ENCODE measurements at regions not wholly inside any gene's neighbourhood (a gene's known extent, or its start where the extent isn't known, plus 50 kb on each side); places are given as distances from the start of the nearest gene placed in this dataset.
"Not testable (repeated sequence)": the region's sequence is repeated elsewhere in the genome, so short reads cannot be mapped to it uniquely, and the experiment has no call there.

GRCh38 chr9:85792057-85792456 lies 50.3 kb upstream of the AGTPBP1 start:
- H3K27me3 ChIP-seq (ENCODE audit: insufficient read depth, poor library complexity, severe bottlenecking); H3K9me3 ChIP-seq (ENCODE audit: severe bottlenecking); H3K27ac ChIP-seq (ENCODE audit: poor library complexity, severe bottlenecking); H3K4me1 ChIP-seq (ENCODE audit: insufficient read depth, poor library complexity, severe bottlenecking); H3K4me3 ChIP-seq (ENCODE audit: severe bottlenecking); H3K36me3 ChIP-seq (ENCODE audit: low read depth); DNase-seq (ENCODE audit: low spot score): not testable (repeated sequence)
- ATAC-seq (ENCODE audit: low read depth) = 0 out of 3 replicates have a peak, but pooled peaks have one; percentile 54

GRCh38 chr9:85802978-85803695 lies 61.4 kb upstream of the AGTPBP1 start:
- not testable (repeated sequence) for H3K4me1 ChIP-seq (ENCODE audit: insufficient read depth, poor library complexity, severe bottlenecking); H3K27ac ChIP-seq (ENCODE audit: poor library complexity, severe bottlenecking); H3K4me3 ChIP-seq (ENCODE audit: severe bottlenecking); H3K27me3 ChIP-seq (ENCODE audit: insufficient read depth, poor library complexity, severe bottlenecking); H3K36me3 ChIP-seq (ENCODE audit: low read depth); ATAC-seq (ENCODE audit: low read depth); DNase-seq (ENCODE audit: low spot score); H3K9me3 ChIP-seq (ENCODE audit: severe bottlenecking)

- peak; percentile 50 for DNase-seq (ENCODE audit: low spot score)
- H3K9me3 ChIP-seq (ENCODE audit: severe bottlenecking); H3K4me1 ChIP-seq (ENCODE audit: insufficient read depth, poor library complexity, severe bottlenecking); H3K27me3 ChIP-seq (ENCODE audit: insufficient read depth, poor library complexity, severe bottlenecking); H3K36me3 ChIP-seq (ENCODE audit: low read depth); H3K27ac ChIP-seq (ENCODE audit: poor library complexity, severe bottlenecking): not testable (repeated sequence)
- ATAC-seq (ENCODE audit: low read depth) = peak; percentile 53; the same call in 2 of the 3 replicates
- H3K4me3 ChIP-seq (ENCODE audit: severe bottlenecking) = peak overlapping the region; percentile 78
Observed at GRCh38 chr9:85804847-85805133, 63.0 kb upstream of the AGTPBP1 start.

- ATAC-seq (ENCODE audit: low read depth) = peak; percentile 73
- not testable (repeated sequence) for H3K27ac ChIP-seq (ENCODE audit: poor library complexity, severe bottlenecking); H3K9me3 ChIP-seq (ENCODE audit: severe bottlenecking); H3K36me3 ChIP-seq (ENCODE audit: low read depth); H3K27me3 ChIP-seq (ENCODE audit: insufficient read depth, poor library complexity, severe bottlenecking); DNase-seq (ENCODE audit: low spot score); H3K4me1 ChIP-seq (ENCODE audit: insufficient read depth, poor library complexity, severe bottlenecking)
- H3K4me3 ChIP-seq (ENCODE audit: severe bottlenecking) = peak overlapping the region; percentile 78
Observed at GRCh38 chr9:85805134-85806005, 63.6 kb upstream of the AGTPBP1 start.

- not testable (repeated sequence) for H3K4me3 ChIP-seq (ENCODE audit: severe bottlenecking); H3K27me3 ChIP-seq (ENCODE audit: insufficient read depth, poor library complexity, severe bottlenecking); H3K36me3 ChIP-seq (ENCODE audit: low read depth); ATAC-seq (ENCODE audit: low read depth); H3K27ac ChIP-seq (ENCODE audit: poor library complexity, severe bottlenecking); H3K9me3 ChIP-seq (ENCODE audit: severe bottlenecking); H3K4me1 ChIP-seq (ENCODE audit: insufficient read depth, poor library complexity, severe bottlenecking); DNase-seq (ENCODE audit: low spot score)
Observed at GRCh38 chr9:85808329-85808728, 66.6 kb upstream of the AGTPBP1 start.

GRCh38 chr9:85813388-85813787 lies 71.6 kb upstream of the AGTPBP1 start:
- not testable (repeated sequence) for H3K36me3 ChIP-seq (ENCODE audit: low read depth); ATAC-seq (ENCODE audit: low read depth); DNase-seq (ENCODE audit: low spot score)

GRCh38 chr9:85814800-85815199 lies 73.0 kb upstream of the AGTPBP1 start:
- not testable (repeated sequence) for H3K27me3 ChIP-seq (ENCODE audit: insufficient read depth, poor library complexity, severe bottlenecking); ATAC-seq (ENCODE audit: low read depth); DNase-seq (ENCODE audit: low spot score); H3K4me1 ChIP-seq (ENCODE audit: insufficient read depth, poor library complexity, severe bottlenecking); H3K9me3 ChIP-seq (ENCODE audit: severe bottlenecking); H3K4me3 ChIP-seq (ENCODE audit: severe bottlenecking); H3K36me3 ChIP-seq (ENCODE audit: low read depth); H3K27ac ChIP-seq (ENCODE audit: poor library complexity, severe bottlenecking)

More at GRCh38 chr9:85813388-85813787, 71.6 kb upstream of the AGTPBP1 start:
- not testable (repeated sequence) for H3K9me3 ChIP-seq (ENCODE audit: severe bottlenecking); H3K4me1 ChIP-seq (ENCODE audit: insufficient read depth, poor library complexity, severe bottlenecking); H3K27ac ChIP-seq (ENCODE audit: poor library complexity, severe bottlenecking); H3K4me3 ChIP-seq (ENCODE audit: severe bottlenecking); H3K27me3 ChIP-seq (ENCODE audit: insufficient read depth, poor library complexity, severe bottlenecking)

GRCh38 chr9:85818971-85819370 lies 77.2 kb upstream of the AGTPBP1 start:
- not testable (repeated sequence) for H3K27me3 ChIP-seq (ENCODE audit: insufficient read depth, poor library complexity, severe bottlenecking); H3K9me3 ChIP-seq (ENCODE audit: severe bottlenecking); H3K4me1 ChIP-seq (ENCODE audit: insufficient read depth, poor library complexity, severe bottlenecking); DNase-seq (ENCODE audit: low spot score); H3K4me3 ChIP-seq (ENCODE audit: severe bottlenecking); H3K27ac ChIP-seq (ENCODE audit: poor library complexity, severe bottlenecking); H3K36me3 ChIP-seq (ENCODE audit: low read depth)
- TF ChIP-seq CTCF (IDR thresholded peaks at IDR 0.05; ENCODE audit: poor library complexity, severe bottlenecking) = peak; percentile 68
- ATAC-seq (ENCODE audit: low read depth) = peak; percentile 61; the same call in 2 of the 3 replicates

- not testable (repeated sequence) for H3K36me3 ChIP-seq (ENCODE audit: low read depth)
Observed at GRCh38 chr9:85820598-85820997, 78.8 kb upstream of the AGTPBP1 start.

More at GRCh38 chr9:85820598-85820997, 78.8 kb upstream of the AGTPBP1 start:
- H3K4me3 ChIP-seq (ENCODE audit: severe bottlenecking); ATAC-seq (ENCODE audit: low read depth); H3K27ac ChIP-seq (ENCODE audit: poor library complexity, severe bottlenecking); H3K27me3 ChIP-seq (ENCODE audit: insufficient read depth, poor library complexity, severe bottlenecking); H3K4me1 ChIP-seq (ENCODE audit: insufficient read depth, poor library complexity, severe bottlenecking); DNase-seq (ENCODE audit: low spot score); H3K9me3 ChIP-seq (ENCODE audit: severe bottlenecking): not testable (repeated sequence)
